HL-60 (cell line): ENCODE measurements at regions not wholly inside any gene's neighbourhood (a gene's known extent, or its start where the extent isn't known, plus 50 kb on each side); places are given as distances from the start of the nearest gene placed in this dataset.

Experiments used
- DNase-seq, 2 experiments: peaks; one replicate each; pipeline ENCODE4 v3.0.0-alpha.2; 2010 to 2020; ENCODE audit warnings: low read depth in 1 of 2, low spot score in 1 of 2
- H3K27ac ChIP-seq: fragments of 250-450 bp; sonication (Bioruptor Pico); replicated peaks from 2 replicates; pipeline ENCODE4 v1.5.1; 2020; ENCODE audit warnings: mild to moderate bottlenecking, moderate library complexity
- H3K27me3 ChIP-seq: fragments of 250-450 bp; sonication (Bioruptor Pico); 2 replicates; pipeline ENCODE4 v1.5.1; 2021; ENCODE audit warnings: mild to moderate bottlenecking, moderate library complexity; ENCODE audit not compliant: insufficient read depth, poor library complexity, severe bottlenecking
- H3K4me3 ChIP-seq: replicated peaks from 2 replicates; pipeline ENCODE4 v1.5.1; 2011; ENCODE audit warnings: mild to moderate bottlenecking, control low read depth, low read length; ENCODE audit not compliant: insufficient read depth
- GABPA ChIP-seq: IDR thresholded peaks from 2 replicates; pipeline ENCODE4 v1.6.1; 2012; ENCODE audit warnings: low read depth
- POLR2AphosphoS5 ChIP-seq: IDR thresholded peaks from 2 replicates; pipeline ENCODE4 v1.6.1; 2012; ENCODE audit warnings: low read depth
- SPI1 ChIP-seq: IDR thresholded peaks from 2 replicates; pipeline ENCODE4 v1.6.1; 2012; ENCODE audit warnings: low read depth, mild to moderate bottlenecking, borderline replicate concordance
- TF ChIP-seq, protein P1 (sequence below): IDR thresholded peaks from one replicate; pipeline ENCODE4 v1.5.1; 2011; ENCODE audit warnings: low read length, control low read depth, inconsistent platforms; ENCODE audit not compliant: insufficient read depth
- TF ChIP-seq, protein P2 (sequence below): IDR thresholded peaks from 2 replicates; pipeline ENCODE4 v1.6.1; 2012; ENCODE audit warnings: low read depth; ENCODE audit not compliant: insufficient replicate concordance

GRCh38 chr11:112439614-112440013 is 179.0 kb upstream of the PLET1 start:
- no peak for TF ChIP-seq SPI1
- TF ChIP-seq, protein P1, sequence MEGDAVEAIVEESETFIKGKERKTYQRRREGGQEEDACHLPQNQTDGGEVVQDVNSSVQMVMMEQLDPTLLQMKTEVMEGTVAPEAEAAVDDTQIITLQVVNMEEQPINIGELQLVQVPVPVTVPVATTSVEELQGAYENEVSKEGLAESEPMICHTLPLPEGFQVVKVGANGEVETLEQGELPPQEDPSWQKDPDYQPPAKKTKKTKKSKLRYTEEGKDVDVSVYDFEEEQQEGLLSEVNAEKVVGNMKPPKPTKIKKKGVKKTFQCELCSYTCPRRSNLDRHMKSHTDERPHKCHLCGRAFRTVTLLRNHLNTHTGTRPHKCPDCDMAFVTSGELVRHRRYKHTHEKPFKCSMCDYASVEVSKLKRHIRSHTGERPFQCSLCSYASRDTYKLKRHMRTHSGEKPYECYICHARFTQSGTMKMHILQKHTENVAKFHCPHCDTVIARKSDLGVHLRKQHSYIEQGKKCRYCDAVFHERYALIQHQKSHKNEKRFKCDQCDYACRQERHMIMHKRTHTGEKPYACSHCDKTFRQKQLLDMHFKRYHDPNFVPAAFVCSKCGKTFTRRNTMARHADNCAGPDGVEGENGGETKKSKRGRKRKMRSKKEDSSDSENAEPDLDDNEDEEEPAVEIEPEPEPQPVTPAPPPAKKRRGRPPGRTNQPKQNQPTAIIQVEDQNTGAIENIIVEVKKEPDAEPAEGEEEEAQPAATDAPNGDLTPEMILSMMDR, result no peak
- TF ChIP-seq, protein P2, sequence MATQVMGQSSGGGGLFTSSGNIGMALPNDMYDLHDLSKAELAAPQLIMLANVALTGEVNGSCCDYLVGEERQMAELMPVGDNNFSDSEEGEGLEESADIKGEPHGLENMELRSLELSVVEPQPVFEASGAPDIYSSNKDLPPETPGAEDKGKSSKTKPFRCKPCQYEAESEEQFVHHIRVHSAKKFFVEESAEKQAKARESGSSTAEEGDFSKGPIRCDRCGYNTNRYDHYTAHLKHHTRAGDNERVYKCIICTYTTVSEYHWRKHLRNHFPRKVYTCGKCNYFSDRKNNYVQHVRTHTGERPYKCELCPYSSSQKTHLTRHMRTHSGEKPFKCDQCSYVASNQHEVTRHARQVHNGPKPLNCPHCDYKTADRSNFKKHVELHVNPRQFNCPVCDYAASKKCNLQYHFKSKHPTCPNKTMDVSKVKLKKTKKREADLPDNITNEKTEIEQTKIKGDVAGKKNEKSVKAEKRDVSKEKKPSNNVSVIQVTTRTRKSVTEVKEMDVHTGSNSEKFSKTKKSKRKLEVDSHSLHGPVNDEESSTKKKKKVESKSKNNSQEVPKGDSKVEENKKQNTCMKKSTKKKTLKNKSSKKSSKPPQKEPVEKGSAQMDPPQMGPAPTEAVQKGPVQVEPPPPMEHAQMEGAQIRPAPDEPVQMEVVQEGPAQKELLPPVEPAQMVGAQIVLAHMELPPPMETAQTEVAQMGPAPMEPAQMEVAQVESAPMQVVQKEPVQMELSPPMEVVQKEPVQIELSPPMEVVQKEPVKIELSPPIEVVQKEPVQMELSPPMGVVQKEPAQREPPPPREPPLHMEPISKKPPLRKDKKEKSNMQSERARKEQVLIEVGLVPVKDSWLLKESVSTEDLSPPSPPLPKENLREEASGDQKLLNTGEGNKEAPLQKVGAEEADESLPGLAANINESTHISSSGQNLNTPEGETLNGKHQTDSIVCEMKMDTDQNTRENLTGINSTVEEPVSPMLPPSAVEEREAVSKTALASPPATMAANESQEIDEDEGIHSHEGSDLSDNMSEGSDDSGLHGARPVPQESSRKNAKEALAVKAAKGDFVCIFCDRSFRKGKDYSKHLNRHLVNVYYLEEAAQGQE, result no peak
- no peak for TF ChIP-seq GABPA
- TF ChIP-seq POLR2AphosphoS5, result no peak
- H3K27ac ChIP-seq, result no peak overlapping the region
- no peak overlapping the region for H3K4me3 ChIP-seq
- DNase-seq, result no peak
- no peaks in the 10 kb centered on the region for H3K27me3 ChIP-seq

GRCh38 chr11:112440518-112440917 is 179.9 kb upstream of the PLET1 start:
- Histone ChIP-seq H3K27me3 (no peaks in the 10 kb centered on the region), H3K4me3 (no peak overlapping the region), H3K27ac (no peak overlapping the region)
- TF ChIP-seq, protein P1, result no peak
- no peak for TF ChIP-seq SPI1
- TF ChIP-seq, protein P2, result no peak
- no peak for TF ChIP-seq GABPA
- no peak for TF ChIP-seq POLR2AphosphoS5
- DNase-seq, result no peak

GRCh38 chr11:112448168-112448567 is 187.5 kb upstream of the PLET1 start:
- DNase-seq, result no peak
- Histone ChIP-seq H3K27ac (no peak overlapping the region), H3K27me3 (no peaks in the 10 kb centered on the region), H3K4me3 (no peak overlapping the region)
- TF ChIP-seq, protein P2, result no peak
- TF ChIP-seq SPI1, result no peak
- TF ChIP-seq POLR2AphosphoS5, result no peak
- TF ChIP-seq GABPA, result no peak
- TF ChIP-seq, protein P1, result no peak
